Activated T-helper 2 cell treated with anti-CD3 and anti-CD28 coated beads, Interferon-gamma antibody, Interleukin-2, Interleukin-4, amounts not matched to agents 10 μg/mL and 5 μg/mL and 100 μg/mL, durations not matched to agents 14 hours and 24 hours and 36 hours (primary cell): ENCODE measurements at regions not wholly inside any gene's neighbourhood (a gene's known extent, or its start where the extent isn't known, plus 50 kb on each side); places are given as distances from the start of the nearest gene placed in this dataset.
"Not testable (repeated sequence)": the region's sequence is repeated elsewhere in the genome, so short reads cannot be mapped to it uniquely, and the experiment has no call there.

Experiments
- DNase-seq: peaks from one replicate; pipeline ENCODE4 v3.0.0; 2021; ENCODE audit warnings: low spot score
- H3K27ac Mint-ChIP-seq: one replicate; pipeline ENCODE4 v1.8.0; 2021; ENCODE audit warnings: mixed read lengths
- H3K27me3 Mint-ChIP-seq: one replicate; pipeline ENCODE4 v1.8.0; 2021; ENCODE audit warnings: low read depth, mixed read lengths
- H3K36me3 Mint-ChIP-seq: one replicate; pipeline ENCODE4 v1.8.0; 2021; ENCODE audit warnings: low read depth, mixed read lengths
- H3K4me1 Mint-ChIP-seq: one replicate; pipeline ENCODE4 v1.8.0; 2021; ENCODE audit warnings: low read depth, mixed read lengths
- H3K4me3 Mint-ChIP-seq: one replicate; pipeline ENCODE4 v1.8.0; 2021; ENCODE audit warnings: low read depth, mild to moderate bottlenecking, moderate library complexity, mixed read lengths
- H3K9me3 Mint-ChIP-seq: one replicate; pipeline ENCODE4 v1.8.0; 2021; ENCODE audit warnings: mixed read lengths
- intact Hi-C: fragments of 100-400 bp; cut with micrococcal nuclease; formaldehyde crosslinking; loops from one replicate; pipeline ENCODE4 v1.15.1; 2023

GRCh38 chr10:28459453-28460144, 73.3 kb upstream of the WAC start:
- H3K9me3 Mint-ChIP-seq = no peaks in the 10 kb centered on the region
- no peaks in the 10 kb centered on the region for H3K4me1 Mint-ChIP-seq
- DNase-seq = no peak
- no peak overlapping the region for H3K4me3 Mint-ChIP-seq
- intact Hi-C loops = no loop called here
- peaks cover 10% of the 10 kb centered on the region for H3K27me3 Mint-ChIP-seq
- H3K36me3 Mint-ChIP-seq = no peaks in the 10 kb centered on the region
- no peak overlapping the region for H3K27ac Mint-ChIP-seq

GRCh38 chr10:28463141-28463540, 69.8 kb upstream of the WAC start:
- no peak for DNase-seq
- Mint-ChIP-seq H3K4me3 (no peak overlapping the region), H3K27ac (no peak overlapping the region), H3K27me3 (peaks cover 2% of the 10 kb centered on the region), H3K9me3 (no peaks in the 10 kb centered on the region), H3K36me3 (no peaks in the 10 kb centered on the region), H3K4me1 (no peaks in the 10 kb centered on the region)
- intact Hi-C loops = no loop called here

DNA sequence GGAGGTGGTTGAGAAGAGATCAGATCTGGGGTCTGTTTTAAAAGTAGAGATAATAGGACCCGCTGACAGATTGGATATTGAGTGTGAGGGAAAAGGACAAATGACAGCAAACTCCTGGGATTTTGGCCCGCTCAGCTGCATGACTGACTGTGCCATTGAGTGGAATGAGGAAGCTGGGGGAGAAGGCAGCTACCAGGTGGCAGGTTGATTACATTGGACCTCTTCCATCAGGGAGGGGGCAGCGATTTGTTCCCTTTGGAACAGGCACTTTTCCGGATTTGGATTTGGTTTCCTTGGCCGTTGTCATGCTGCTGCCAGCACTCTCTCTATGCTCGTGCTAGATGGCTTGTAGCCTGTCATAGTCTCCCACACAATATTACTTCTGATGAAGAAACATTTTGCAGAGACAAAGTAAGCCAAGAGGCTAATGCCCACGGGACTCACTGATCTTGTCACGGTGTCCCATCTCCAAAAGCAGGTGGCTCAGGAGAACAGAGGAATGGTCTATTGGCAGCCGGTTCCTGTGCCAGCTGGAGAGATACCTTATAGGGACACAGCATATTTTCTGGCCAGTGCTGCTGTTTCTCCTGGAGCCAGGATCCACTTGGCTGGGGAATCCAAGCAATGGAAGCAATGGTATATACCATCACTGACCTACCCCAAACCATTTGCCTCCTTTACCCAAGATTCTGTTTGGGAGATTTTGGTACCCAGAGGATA, 69.1 kb upstream of the WAC start:
- Mint-ChIP-seq H3K9me3 (no peaks in the 10 kb centered on the region), H3K27ac (no peak overlapping the region), H3K4me3 (no peak overlapping the region), H3K27me3 (no peaks in the 10 kb centered on the region), H3K4me1 (no peaks in the 10 kb centered on the region), H3K36me3 (no peaks in the 10 kb centered on the region)
- no peak for DNase-seq
- intact Hi-C loops = no loop called here

GRCh38 chr10:28467615-28468014, 65.3 kb upstream of the WAC start:
- H3K4me1 Mint-ChIP-seq = no peaks in the 10 kb centered on the region
- intact Hi-C loops = no loop called here
- no peak for DNase-seq
- H3K27me3 Mint-ChIP-seq = no peaks in the 10 kb centered on the region
- no peak overlapping the region for H3K4me3 Mint-ChIP-seq
- H3K36me3 Mint-ChIP-seq = no peaks in the 10 kb centered on the region
- H3K27ac Mint-ChIP-seq = no peak overlapping the region
- no peaks in the 10 kb centered on the region for H3K9me3 Mint-ChIP-seq

GRCh38 chr10:28468707-28469483, 64.0 kb upstream of the WAC start:
- Mint-ChIP-seq H3K4me3 (no peak overlapping the region), H3K9me3 (no peaks in the 10 kb centered on the region), H3K27me3 (no peaks in the 10 kb centered on the region), H3K4me1 (no peaks in the 10 kb centered on the region), H3K27ac (no peak overlapping the region), H3K36me3 (no peaks in the 10 kb centered on the region)
- DNase-seq = no peak
- intact Hi-C loops = no loop called here

DNA sequence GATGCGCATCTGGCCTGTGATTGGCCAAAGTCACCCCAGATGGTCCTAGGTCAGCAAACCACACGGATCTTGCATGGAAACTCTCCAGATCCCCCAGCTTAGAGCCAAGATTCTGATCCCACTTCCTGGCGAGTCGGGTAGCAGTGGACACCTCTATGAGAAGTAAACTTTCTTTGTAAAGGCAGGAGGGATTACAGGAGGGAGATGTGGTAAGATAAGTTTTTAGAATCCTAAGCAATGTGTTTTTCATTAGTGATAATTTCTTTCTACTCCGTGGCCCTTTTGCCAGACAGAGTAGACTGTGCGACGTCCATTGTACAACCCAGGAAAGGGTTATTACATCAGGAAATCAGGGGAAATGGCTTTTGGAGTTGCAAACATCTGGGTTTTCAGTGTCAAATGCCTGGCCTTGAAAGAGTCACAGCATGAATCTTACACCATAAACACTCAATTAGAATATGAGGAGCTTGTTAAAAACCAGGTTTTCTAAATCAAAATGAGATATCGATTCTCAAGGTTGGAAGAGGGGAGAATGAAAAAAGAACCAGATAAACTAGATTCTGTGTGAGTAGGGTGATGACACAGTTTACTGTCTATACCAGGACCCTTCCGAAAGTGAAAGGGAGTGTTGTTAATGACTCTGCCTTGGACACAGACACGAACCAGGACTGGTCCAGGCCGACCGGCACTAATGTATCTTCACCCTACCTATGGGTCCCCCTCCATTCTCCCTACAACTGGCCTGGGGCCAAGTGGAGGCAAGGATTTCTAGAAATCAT, 61.9 kb upstream of the WAC start:
- Mint-ChIP-seq H3K27me3 (no peaks in the 10 kb centered on the region), H3K9me3 (no peaks in the 10 kb centered on the region), H3K27ac (no peak overlapping the region), H3K4me1 (no peaks in the 10 kb centered on the region), H3K4me3 (no peak overlapping the region), H3K36me3 (no peaks in the 10 kb centered on the region)
- intact Hi-C loops = no loop called here
- DNase-seq = no peak

DNA sequence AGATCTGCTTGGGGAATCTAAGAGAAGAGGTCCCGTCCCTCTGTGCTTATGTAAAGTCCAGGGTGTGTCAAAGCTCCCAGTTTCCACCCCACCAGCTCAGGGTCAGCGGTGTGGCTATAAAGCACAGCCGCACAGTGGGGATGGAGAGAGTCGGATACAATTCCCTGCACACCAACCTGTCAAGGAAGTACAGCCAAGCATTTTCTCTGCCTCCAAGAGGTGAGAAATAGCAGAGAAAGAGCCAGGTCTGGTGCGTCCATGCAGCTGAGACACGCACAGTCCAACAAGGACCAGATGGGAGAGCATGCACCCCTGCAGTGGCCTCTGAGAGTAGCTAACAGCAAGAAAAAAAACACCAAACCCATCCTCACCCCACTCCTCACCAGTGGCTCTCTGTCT, 61.3 kb upstream of the WAC start:
- no peak overlapping the region for H3K27ac Mint-ChIP-seq
- H3K9me3 Mint-ChIP-seq = no peaks in the 10 kb centered on the region
- H3K27me3 Mint-ChIP-seq = no peaks in the 10 kb centered on the region
- no peaks in the 10 kb centered on the region for H3K4me1 Mint-ChIP-seq
- H3K36me3 Mint-ChIP-seq = no peaks in the 10 kb centered on the region
- no peak for DNase-seq
- intact Hi-C loops = no loop called here
- no peak overlapping the region for H3K4me3 Mint-ChIP-seq

- peaks cover 3% of the 10 kb centered on the region for H3K27me3 Mint-ChIP-seq
- DNase-seq = no peak
- intact Hi-C loops = no loop called here
- no peak overlapping the region for H3K4me3 Mint-ChIP-seq
- no peaks in the 10 kb centered on the region for H3K36me3 Mint-ChIP-seq
- no peaks in the 10 kb centered on the region for H3K4me1 Mint-ChIP-seq
- no peaks in the 10 kb centered on the region for H3K9me3 Mint-ChIP-seq
- H3K27ac Mint-ChIP-seq = no peak overlapping the region
Measured at GRCh38 chr10:28478646-28479045, 54.3 kb upstream of the WAC start.

DNA sequence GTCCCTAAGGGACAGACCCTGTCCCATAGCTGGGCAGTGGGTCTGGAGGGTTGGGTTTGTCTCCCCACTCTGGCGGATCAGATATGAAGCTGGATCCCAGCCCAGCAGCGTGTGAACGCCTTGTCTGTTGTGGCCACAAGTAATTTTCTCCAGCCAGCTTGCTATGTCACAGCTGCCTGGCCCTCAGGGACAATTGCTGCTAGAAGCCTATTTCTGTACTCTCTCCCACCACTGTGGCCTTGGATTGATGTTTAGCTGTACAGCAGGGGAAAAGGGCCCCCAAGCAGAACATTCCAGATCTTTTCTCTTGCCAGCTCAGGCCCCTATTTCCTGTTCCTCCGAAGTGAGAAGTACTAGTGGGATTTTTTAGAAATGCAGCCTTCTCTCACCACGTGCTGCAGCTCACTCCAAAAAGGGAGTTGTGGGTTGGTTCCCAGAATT, 53.5 kb upstream of the WAC start:
- Mint-ChIP-seq H3K27me3 (peaks cover 5% of the 10 kb centered on the region), H3K4me1 (no peaks in the 10 kb centered on the region), H3K36me3 (no peaks in the 10 kb centered on the region), H3K27ac (no peak overlapping the region), H3K4me3 (no peak overlapping the region), H3K9me3 (no peaks in the 10 kb centered on the region)
- DNase-seq = no peak
- intact Hi-C loops = no loop called here

DNA sequence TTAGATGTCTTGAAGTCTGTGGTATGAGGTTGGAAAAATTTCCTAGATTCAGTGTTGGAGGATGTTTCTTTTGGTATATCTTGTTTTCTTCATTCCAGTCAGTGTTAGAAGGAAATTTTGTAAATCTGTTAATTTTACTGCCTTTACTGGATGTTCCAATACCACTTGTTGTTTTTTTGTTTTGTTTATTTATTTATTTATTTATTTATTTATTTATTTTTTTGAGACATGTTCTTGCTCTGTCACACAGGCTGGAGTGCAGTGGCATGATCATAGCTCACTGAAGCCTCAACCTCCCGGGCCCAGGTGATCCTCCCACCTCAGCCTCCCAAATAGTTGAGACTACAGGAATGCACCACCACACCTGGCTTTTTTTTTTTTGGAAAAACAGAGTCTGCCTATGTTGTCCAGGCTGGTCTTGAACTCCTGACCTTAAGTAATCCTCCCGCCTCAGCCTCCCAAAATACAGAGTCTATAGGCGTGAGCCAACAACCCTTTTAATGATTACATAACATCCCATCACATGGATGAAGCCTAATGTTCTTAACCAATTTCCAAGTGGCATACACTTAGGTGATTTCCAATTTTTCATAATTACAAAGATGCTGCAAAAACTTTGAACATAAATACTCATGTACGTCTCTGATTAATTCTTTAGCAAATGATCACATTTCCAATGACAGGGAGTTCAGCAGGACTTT, 52.8 kb upstream of the WAC start:
- Mint-ChIP-seq H3K9me3 (no peaks in the 10 kb centered on the region), H3K36me3 (no peaks in the 10 kb centered on the region), H3K27ac (no peak overlapping the region), H3K27me3 (peaks cover 5% of the 10 kb centered on the region), H3K4me3 (no peak overlapping the region), H3K4me1 (no peaks in the 10 kb centered on the region)
- intact Hi-C loops = no loop called here
- DNase-seq = no peak

DNA sequence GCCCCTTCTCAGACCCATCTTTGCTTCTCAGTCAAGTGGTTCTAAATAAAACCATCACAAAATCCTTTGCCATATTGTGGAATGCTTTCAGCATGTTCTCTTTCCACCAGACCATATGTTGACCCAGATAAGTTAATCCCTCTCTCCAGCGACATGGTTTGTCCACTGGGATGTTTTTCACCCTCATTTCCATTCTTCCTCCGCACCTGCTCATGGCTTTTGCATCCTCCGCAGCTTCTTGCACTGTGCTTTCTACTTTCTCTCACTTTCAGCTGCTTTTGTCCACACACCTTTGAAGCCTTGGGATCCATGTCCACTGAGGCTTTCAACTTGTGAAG, 52.3 kb upstream of the WAC start:
- H3K4me1 Mint-ChIP-seq = no peaks in the 10 kb centered on the region
- intact Hi-C loops = no loop called here
- H3K27ac Mint-ChIP-seq = no peak overlapping the region

GRCh38 chr10:28481346-28481745, 51.6 kb upstream of the WAC start:
- DNase-seq, H3K4me3 Mint-ChIP-seq: not testable (repeated sequence)

More for the DNA sequence above, 52.3 kb upstream of the WAC start:
- DNase-seq = no peak
- Mint-ChIP-seq H3K36me3 (no peaks in the 10 kb centered on the region), H3K27me3 (peaks cover 5% of the 10 kb centered on the region), H3K4me3 (no peak overlapping the region), H3K9me3 (no peaks in the 10 kb centered on the region)

More at GRCh38 chr10:28481346-28481745, 51.6 kb upstream of the WAC start:
- H3K4me1 Mint-ChIP-seq, H3K9me3 Mint-ChIP-seq, H3K27ac Mint-ChIP-seq, H3K36me3 Mint-ChIP-seq, H3K27me3 Mint-ChIP-seq, intact Hi-C loops: not testable (repeated sequence)
